HCT116 (cell line): ENCODE measurements at regions not wholly inside any gene's neighbourhood (a gene's known extent, or its start where the extent isn't known, plus 50 kb on each side); places are given as distances from the start of the nearest gene placed in this dataset.

Experiments
- ATAC-seq: fragments of 200-7000 bp; cut with Tn5 transposase; 2 replicates; pipeline ENCODE4 v1.9.1; 2020; ENCODE audit warnings: mild to moderate bottlenecking, moderate library complexity
- BruUV-seq: library from RNA; stranded (reverse); fragments of 400-500 nt; replicated peaks from 2 replicates; lab custom pipeline; 2021; lab: Mats Ljungman, UMichigan
- CTCF ChIA-PET: fragments of 300-600 bp; sonication (Branson Sonifier 250); formaldehyde crosslinking; loops from one replicate; lab custom pipeline; 2021; ENCODE audit warnings: antibody characterized with exemption; lab: Charles Lee
- POLR2A ChIA-PET: fragments of 300-600, 350-600 bp; sonication (Branson Sonifier 250); formaldehyde crosslinking; loops from one replicate; lab custom pipeline; 2021; ENCODE audit warnings: antibody characterized with exemption; lab: Charles Lee
- RAD21 ChIA-PET, 2 experiments: fragments of 300-600 bp; sonication (Branson Sonifier 250); formaldehyde crosslinking; loops; one replicate each; lab custom pipeline; 2023; ENCODE audit warnings: low total read pairs in 2 of 2; ENCODE audit not compliant: uncharacterized antibody in 2 of 2, unreplicated experiment in 2 of 2, low non-redundant PET in 1 of 2; lab: Charles Lee
- DNase-seq: peaks from one replicate; pipeline ENCODE4 v3.0.0-alpha.2; 2010; ENCODE audit warnings: low read depth, low spot score
- H2AFZ ChIP-seq: fragments of 200-600 bp; shearing (Covaris generic), sonication (generic); 2 replicates; pipeline ENCODE4 v1.6.1; 2017; ENCODE audit warnings: low read depth, mixed run types, mixed read lengths, antibody characterized with exemption, low read length; ENCODE audit not compliant: poor library complexity, severe bottlenecking
- H3K27ac ChIP-seq: 2 replicates; pipeline ENCODE4 v1.5.1; 2012; ENCODE audit warnings: low read depth, low read length
- H3K27me3 ChIP-seq: fragments of 200-600 bp; sonication (generic); 2 replicates; pipeline ENCODE4 v1.6.1; 2016; ENCODE audit warnings: mixed run types, low read length, mixed read lengths; ENCODE audit not compliant: insufficient read depth
- H3K36me3 ChIP-seq, 2 experiments: fragments of 200-500 bp in 1 of 2; fragments of 200-600 bp in 1 of 2; sonication (Bioruptor generic) in 1 of 2; sonication (generic) in 1 of 2; 2 replicates each; pipeline versions ENCODE4 v1.5.1 to v1.6.1; 2014 to 2016; ENCODE audit warnings: low read length in 2 of 2, inconsistent platforms in 1 of 2, mixed read lengths in 1 of 2, mixed run types in 1 of 2; ENCODE audit not compliant: insufficient read depth in 2 of 2, control insufficient read depth in 1 of 2
- H3K4me1 ChIP-seq, 2 experiments: fragments of 200-600 bp in 1 of 2; sonication (generic) in 1 of 2; 2 replicates each; pipeline versions ENCODE4 v1.5.1 to v1.6.1; 2012 to 2017; ENCODE audit warnings: low read length in 2 of 2, inconsistent platforms in 1 of 2, mild to moderate bottlenecking in 1 of 2, mixed read lengths in 1 of 2, mixed run types in 1 of 2, moderate library complexity in 1 of 2; ENCODE audit not compliant: insufficient read depth in 2 of 2, control insufficient read depth in 1 of 2
- H3K4me2 ChIP-seq: fragments of 200-600 bp; sonication (generic); 2 replicates; pipeline ENCODE4 v1.6.1; 2017; ENCODE audit warnings: mixed run types, low read length, mixed read lengths
- H3K4me3 ChIP-seq, 2 experiments: fragments of 200-600 bp in 1 of 2; sonication (generic) in 1 of 2; replicated peaks in 1 of 2; 2 replicates each; pipeline ENCODE4 v1.5.1; 2011 to 2016; ENCODE audit warnings: low read length in 2 of 2, control low read depth in 1 of 2, low read depth in 1 of 2, mild to moderate bottlenecking in 1 of 2, mixed read lengths in 1 of 2, mixed run types in 1 of 2
- H3K79me2 ChIP-seq: fragments of 200-600 bp; sonication (generic); 2 replicates; pipeline ENCODE4 v1.6.1; 2017; ENCODE audit warnings: mild to moderate bottlenecking, mixed run types, low read length, moderate library complexity, mixed read lengths; ENCODE audit not compliant: insufficient read depth
- H3K9ac ChIP-seq: fragments of 200-600 bp; sonication (generic); 2 replicates; pipeline ENCODE4 v1.6.1; 2016; ENCODE audit warnings: low read length, mixed read lengths
- H3K9me2 ChIP-seq: fragments of 200-600 bp; sonication (generic), shearing (Covaris generic); 2 replicates; pipeline ENCODE4 v1.6.1; 2017; ENCODE audit warnings: mixed run types, mild to moderate bottlenecking, moderate library complexity; ENCODE audit not compliant: insufficient read depth
- H3K9me3 ChIP-seq, 2 experiments: fragments of 200-500 bp in 1 of 2; fragments of 200-600 bp in 1 of 2; sonication (Bioruptor generic) in 1 of 2; sonication (generic) in 1 of 2; 2 replicates each; pipeline ENCODE4 v1.6.1; 2014 to 2017; ENCODE audit warnings: low read length in 2 of 2, mixed read lengths in 2 of 2, inconsistent platforms in 1 of 2, low read depth in 1 of 2, mild to moderate bottlenecking in 1 of 2, mixed run types in 1 of 2, moderate library complexity in 1 of 2; ENCODE audit not compliant: control insufficient read depth in 1 of 2, insufficient read depth in 1 of 2
- H4K20me1 ChIP-seq: fragments of 200-600 bp; sonication (generic), shearing (Covaris generic); 2 replicates; pipeline ENCODE4 v1.6.1; 2017; ENCODE audit warnings: mixed run types, mild to moderate bottlenecking, moderate library complexity; ENCODE audit not compliant: insufficient read depth
- ATF3 ChIP-seq: IDR thresholded peaks from 2 replicates; pipeline ENCODE4 v1.6.1; 2012
- CBX3 ChIP-seq: IDR thresholded peaks from 2 replicates; pipeline ENCODE4 v1.6.1; 2012; ENCODE audit warnings: low read depth
- CEBPB ChIP-seq: IDR thresholded peaks from 2 replicates; pipeline ENCODE4 v1.6.1; 2012; ENCODE audit warnings: low read depth
- CTCF ChIP-seq, 3 experiments: fragments of 200-600 bp in 1 of 3; sonication (generic) in 1 of 3; IDR thresholded peaks in 2 of 3; conservative IDR thresholded peaks in 1 of 3; 2 replicates each; pipeline ENCODE4 v1.5.1; 2012 to 2017; ENCODE audit warnings: low read depth in 2 of 3, low read length in 2 of 3, antibody characterized with exemption in 1 of 3, borderline replicate concordance in 1 of 3, control low read depth in 1 of 3, mild to moderate bottlenecking in 1 of 3, mixed read lengths in 1 of 3, mixed run types in 1 of 3, moderate library complexity in 1 of 3; ENCODE audit not compliant: insufficient read depth in 1 of 3
- ELF1 ChIP-seq: IDR thresholded peaks from 2 replicates; pipeline ENCODE4 v1.6.1; 2012; ENCODE audit warnings: low read depth, borderline replicate concordance
- EZH2 ChIP-seq: fragments of 200-600 bp; sonication (generic); IDR thresholded peaks from 2 replicates; pipeline ENCODE4 v1.6.1; 2017; ENCODE audit warnings: antibody characterized with exemption, mixed run types
- EZH2phosphoT487 ChIP-seq: fragments of 200-600 bp; IDR thresholded peaks from 2 replicates; pipeline ENCODE4 v1.6.1; 2018; ENCODE audit warnings: antibody characterized with exemption, borderline replicate concordance
- JUND ChIP-seq: IDR thresholded peaks from 2 replicates; pipeline ENCODE4 v1.6.1; 2012
- MAX ChIP-seq: IDR thresholded peaks from 2 replicates; pipeline ENCODE4 v1.6.1; 2012
- POLR2AphosphoS5 ChIP-seq: IDR thresholded peaks from 2 replicates; pipeline ENCODE4 v1.6.1; 2011; ENCODE audit warnings: mild to moderate bottlenecking, low read depth, low read length, moderate library complexity
- RAD21 ChIP-seq: IDR thresholded peaks from 2 replicates; pipeline ENCODE4 v1.6.1; 2012; ENCODE audit warnings: low read depth, mild to moderate bottlenecking
- SIN3A ChIP-seq: IDR thresholded peaks from 2 replicates; pipeline ENCODE4 v1.6.1; 2012; ENCODE audit warnings: low read depth
- SP1 ChIP-seq: IDR thresholded peaks from 2 replicates; pipeline ENCODE4 v1.6.1; 2012; ENCODE audit warnings: low read depth
- SRF ChIP-seq: IDR thresholded peaks from 2 replicates; pipeline ENCODE4 v1.6.1; 2012; ENCODE audit warnings: low read depth
- TCF7L2 ChIP-seq: IDR thresholded peaks from 2 replicates; pipeline ENCODE4 v1.7.0; 2011; ENCODE audit warnings: borderline replicate concordance, inconsistent platforms; ENCODE audit not compliant: insufficient read depth, insufficient read length; ENCODE audit errors: extremely low read depth
- intact Hi-C: fragments of 100-400 bp; cut with micrococcal nuclease; formaldehyde crosslinking; loops from 2 replicates; pipeline ENCODE4 v1.10.0; 2022

GRCh38 chr6:109224994-109225393 is 129.7 kb downstream of the CEP57L1 start:
- DNase-seq (no peak), ATAC-seq (no peak)
- Histone ChIP-seq H3K4me3 (no peak overlapping the region), H3K9me2 (no peaks in the 10 kb centered on the region), H3K27ac (no peak overlapping the region), H3K36me3 (no peaks in the 10 kb centered on the region), H3K27me3 (no peaks in the 10 kb centered on the region)
- CTCF ChIA-PET = no interaction called here
- RAD21 ChIA-PET = no interaction called here
- POLR2A ChIA-PET = no interaction called here
- no TSS peak for BruUV-seq
- TF ChIP-seq JUND (no peak), EZH2 (no peak), CEBPB (no peak), ELF1 (no peak), MAX (no peak), POLR2AphosphoS5 (no peak), RAD21 (no peak), SIN3A (no peak), CTCF (IDR thresholded peaks at IDR 0.05 in 2 of 3, conservative IDR thresholded peaks at IDR 0.05 in 1 of 3; ENCODE audit: borderline replicate concordance in 1 of 3, insufficient read depth in 1 of 3, low read depth in 2 of 3, low read length in 2 of 3) (no peak), SRF (no peak), CBX3 (no peak), SP1 (no peak), EZH2phosphoT487 (no peak), TCF7L2 (no peak), ATF3 (no peak)
- TF ChIP-seq, all 23 proteins: peak for 0
- H3K9ac ChIP-seq = no peak overlapping the region
- H3K4me1 ChIP-seq = no peaks in the 10 kb centered on the region; a peak in 1 of 4 replicates
- no peaks in the 10 kb centered on the region for H3K9me3 ChIP-seq
- no peak overlapping the region for H2AFZ ChIP-seq
- H3K79me2 ChIP-seq = no peaks in the 10 kb centered on the region
- intact Hi-C loops = no loop called here
- H4K20me1 ChIP-seq = no peaks in the 10 kb centered on the region
- H3K4me2 ChIP-seq = no peak overlapping the region
